ENCODE measurements at regions not wholly inside any gene's neighbourhood (a gene's known extent, or its start where the extent isn't known, plus 50 kb on each side); places are given as distances from the start of the nearest gene placed in this dataset.
"Not testable (repeated sequence)": the region's sequence is repeated elsewhere in the genome, so short reads cannot be mapped to it uniquely, and the experiment has no call there.

- Histone ChIP-seq H3K27ac (ENCODE audit: low read depth, low read length) (no peak overlapping the region), H3K4me1 (ENCODE audit: control insufficient read depth, insufficient read depth, low read length) (no peaks in the 10 kb centered on the region; the same call in 1 of the 2 replicates)
Observed at GRCh38 chr10:33067481-33067880, 109.5 kb upstream of the ITGB1 start.

DNA sequence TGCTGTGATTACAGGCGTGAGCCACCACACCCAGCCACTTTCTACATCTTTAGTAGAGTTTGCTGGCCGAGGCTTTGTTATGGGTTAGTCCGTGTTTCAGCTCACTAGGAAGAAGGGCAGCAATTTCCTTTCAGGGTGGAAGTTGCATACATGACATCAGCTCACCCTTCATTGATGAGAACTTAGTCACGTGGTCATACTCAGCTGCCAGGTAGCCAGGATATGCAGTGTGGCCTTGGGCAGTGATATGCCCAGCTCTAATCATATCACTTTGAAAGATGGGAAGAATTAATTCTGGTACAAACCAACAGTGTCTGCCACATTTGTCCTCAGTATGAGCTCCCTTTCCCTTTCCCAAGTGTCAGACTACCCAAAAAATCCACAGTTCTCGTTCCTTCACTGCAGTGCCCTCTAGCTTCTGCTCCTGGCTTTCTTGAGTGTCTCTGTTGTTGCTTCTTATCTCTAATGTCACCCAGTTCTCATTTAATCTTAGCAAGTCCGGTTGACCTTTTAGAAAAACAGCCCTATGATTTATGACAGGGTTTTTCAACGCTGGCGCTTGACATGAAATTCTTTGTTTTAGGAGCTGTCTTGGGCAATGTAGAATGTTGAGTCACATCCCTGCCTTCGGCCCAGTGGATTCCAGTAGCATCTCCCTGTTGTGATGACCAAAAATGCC is 108.7 kb upstream of the ITGB1 start:
- Histone ChIP-seq H3K9ac (ENCODE audit: low read length) (no peak overlapping the region), H3K36me3 (ENCODE audit: control insufficient read depth, insufficient read depth, low read length) (no peaks in the 10 kb centered on the region), H3K9me3 (ENCODE audit: control insufficient read depth, insufficient read depth, low read depth, low read length) (peaks cover 6% of the 10 kb centered on the region; the same call in 1 of the 2 replicates), H3K4me1 (ENCODE audit: control insufficient read depth, insufficient read depth, low read length) (no peaks in the 10 kb centered on the region; the same call in 1 of the 2 replicates), H3K27me3 (ENCODE audit: control insufficient read depth, insufficient read depth, low read length) (no peaks in the 10 kb centered on the region), H3K4me3 (ENCODE audit: low read depth, low read length) (no peak overlapping the region), H3K27ac (ENCODE audit: low read depth, low read length) (no peak overlapping the region)

More at GRCh38 chr10:33067481-33067880, 109.5 kb upstream of the ITGB1 start:
- no peak overlapping the region for H3K4me3 ChIP-seq (ENCODE audit: low read depth, low read length)
- H3K9me3 ChIP-seq (ENCODE audit: control insufficient read depth, insufficient read depth, low read depth, low read length): peaks cover 7% of the 10 kb centered on the region; the same call in 1 of the 2 replicates
- no peak overlapping the region for H3K9ac ChIP-seq (ENCODE audit: low read length)
- no peaks in the 10 kb centered on the region for H3K36me3 ChIP-seq (ENCODE audit: control insufficient read depth, insufficient read depth, low read length)
- no peaks in the 10 kb centered on the region for H3K27me3 ChIP-seq (ENCODE audit: control insufficient read depth, insufficient read depth, low read length)

GRCh38 chr10:33065111-33065510 is 107.1 kb upstream of the ITGB1 start:
- H3K4me3 ChIP-seq (ENCODE audit: low read depth, low read length): no peak overlapping the region
- H3K9me3 ChIP-seq (ENCODE audit: control insufficient read depth, insufficient read depth, low read depth, low read length): no peaks in the 10 kb centered on the region
- no peaks in the 10 kb centered on the region for H3K36me3 ChIP-seq (ENCODE audit: control insufficient read depth, insufficient read depth, low read length)
- no peak overlapping the region for H3K27ac ChIP-seq (ENCODE audit: low read depth, low read length)
- no peaks in the 10 kb centered on the region for H3K27me3 ChIP-seq (ENCODE audit: control insufficient read depth, insufficient read depth, low read length)
- H3K9ac ChIP-seq (ENCODE audit: low read length): no peak overlapping the region
- H3K4me1 ChIP-seq (ENCODE audit: control insufficient read depth, insufficient read depth, low read length): no peaks in the 10 kb centered on the region

DNA sequence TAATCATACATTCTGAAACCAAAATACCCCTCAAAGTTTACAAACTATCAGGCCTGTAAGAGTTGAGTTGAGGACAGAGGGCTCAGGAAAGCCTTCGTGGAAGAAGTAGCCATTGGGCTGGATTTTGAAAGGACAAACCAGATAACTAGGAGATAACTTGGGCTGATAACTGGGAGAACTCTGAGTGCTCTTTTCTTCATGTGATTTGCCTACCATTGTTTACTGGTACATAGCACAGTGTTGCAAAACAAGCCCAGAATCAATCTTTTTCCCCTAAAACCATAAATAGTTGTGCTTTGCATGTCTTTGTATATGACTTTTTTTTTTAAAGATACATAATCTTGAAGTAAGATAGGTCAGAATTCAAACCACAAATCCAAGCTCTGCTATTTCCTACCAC is 106.7 kb upstream of the ITGB1 start:
- Histone ChIP-seq H3K27ac (ENCODE audit: low read depth, low read length) (no peak overlapping the region), H3K4me3 (ENCODE audit: low read depth, low read length) (no peak overlapping the region), H3K9ac (ENCODE audit: low read length) (no peak overlapping the region), H3K9me3 (ENCODE audit: control insufficient read depth, insufficient read depth, low read depth, low read length) (no peaks in the 10 kb centered on the region), H3K36me3 (ENCODE audit: control insufficient read depth, insufficient read depth, low read length) (no peaks in the 10 kb centered on the region), H3K27me3 (ENCODE audit: control insufficient read depth, insufficient read depth, low read length) (no peaks in the 10 kb centered on the region), H3K4me1 (ENCODE audit: control insufficient read depth, insufficient read depth, low read length) (no peaks in the 10 kb centered on the region)

DNA sequence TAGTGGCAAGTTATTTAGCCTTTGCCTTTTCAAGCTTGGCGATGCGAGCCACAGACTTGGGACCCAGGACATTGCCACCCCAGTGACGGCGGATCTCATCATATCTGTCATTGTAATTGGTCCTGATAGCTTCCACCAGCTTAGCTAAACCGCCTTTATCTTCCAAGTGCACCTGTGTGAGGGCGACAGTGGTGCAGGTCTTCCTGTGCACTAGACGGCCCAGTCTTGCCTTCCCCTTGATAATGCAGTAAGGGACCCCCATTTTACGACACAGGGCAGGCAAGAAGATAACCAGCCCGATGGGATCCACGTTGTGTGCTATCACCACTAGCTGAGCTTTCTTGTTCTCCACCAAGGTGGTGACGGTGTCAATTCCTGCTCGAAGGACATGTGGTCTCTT is 99.6 kb upstream of the ITGB1 start:
- Histone ChIP-seq H3K9ac (ENCODE audit: low read length) (no peak overlapping the region), H3K27ac (ENCODE audit: low read depth, low read length) (no peak overlapping the region), H3K4me1 (ENCODE audit: control insufficient read depth, insufficient read depth, low read length) (no peaks in the 10 kb centered on the region), H3K4me3 (ENCODE audit: low read depth, low read length) (no peak overlapping the region), H3K27me3 (ENCODE audit: control insufficient read depth, insufficient read depth, low read length) (no peaks in the 10 kb centered on the region), H3K36me3 (ENCODE audit: control insufficient read depth, insufficient read depth, low read length) (no peaks in the 10 kb centered on the region), H3K9me3 (ENCODE audit: control insufficient read depth, insufficient read depth, low read depth, low read length) (no peaks in the 10 kb centered on the region)

DNA sequence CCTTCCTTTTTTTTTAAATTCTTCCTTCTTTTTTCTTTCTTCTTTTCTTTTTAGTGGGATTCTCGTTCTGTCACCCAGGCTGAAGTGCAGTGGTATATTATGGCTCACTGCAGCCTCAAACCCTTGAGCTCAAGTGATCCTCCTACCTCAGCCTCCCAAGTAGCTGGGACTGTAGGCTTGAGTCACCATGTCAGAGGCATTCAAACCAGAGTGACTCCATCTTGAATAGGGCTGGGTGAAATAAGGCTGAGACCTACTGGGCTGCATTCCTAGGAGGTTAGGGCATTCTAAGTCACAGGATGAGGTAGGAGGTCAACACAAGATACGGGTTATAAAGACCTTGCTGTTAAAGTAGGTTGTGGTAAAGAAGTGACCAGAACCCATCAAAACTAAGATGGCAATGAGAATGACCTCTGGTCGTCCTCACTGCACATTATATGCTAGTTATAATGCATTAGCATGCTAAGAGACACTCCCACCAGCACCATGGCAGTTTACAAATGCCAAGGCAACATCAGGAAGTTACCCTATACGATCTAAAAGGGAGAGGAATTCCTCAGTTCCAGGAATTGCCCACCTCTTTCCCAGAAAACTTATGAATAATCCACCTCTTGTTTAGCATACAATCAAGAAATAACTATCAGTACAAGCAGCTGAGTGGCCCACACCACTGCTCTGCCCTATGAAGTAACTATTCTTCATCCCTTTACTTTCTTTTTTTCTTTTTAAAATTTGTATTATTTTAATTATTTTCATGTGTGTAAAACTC is 99.0 kb upstream of the ITGB1 start:
- no peak overlapping the region for H3K27ac ChIP-seq (ENCODE audit: low read depth, low read length)
- H3K9ac ChIP-seq (ENCODE audit: low read length): no peak overlapping the region
- H3K4me1 ChIP-seq (ENCODE audit: control insufficient read depth, insufficient read depth, low read length): no peaks in the 10 kb centered on the region; the same call in 1 of the 2 replicates
- no peaks in the 10 kb centered on the region for H3K9me3 ChIP-seq (ENCODE audit: control insufficient read depth, insufficient read depth, low read depth, low read length)
- no peak overlapping the region for H3K4me3 ChIP-seq (ENCODE audit: low read depth, low read length)
- no peaks in the 10 kb centered on the region for H3K36me3 ChIP-seq (ENCODE audit: control insufficient read depth, insufficient read depth, low read length)
- no peaks in the 10 kb centered on the region for H3K27me3 ChIP-seq (ENCODE audit: control insufficient read depth, insufficient read depth, low read length)

DNA sequence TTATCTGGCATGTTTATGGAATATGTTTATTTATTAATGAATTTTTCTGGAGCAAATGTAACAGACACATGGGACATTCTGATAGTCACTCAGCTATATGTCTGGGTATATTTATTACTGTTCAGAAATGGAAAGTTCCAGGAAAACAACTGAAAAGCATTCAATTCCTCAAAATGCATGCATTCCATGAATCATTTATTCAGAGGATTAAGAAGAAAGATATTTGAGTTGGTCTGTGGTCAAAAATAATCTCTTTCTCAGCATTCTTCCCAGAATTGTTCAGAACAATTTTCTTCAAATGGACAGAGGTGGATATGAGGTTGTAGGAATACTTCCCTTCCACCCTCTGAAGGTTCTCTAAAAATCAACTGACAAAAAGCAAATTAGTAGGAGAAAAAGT is 97.6 kb upstream of the ITGB1 start:
- Histone ChIP-seq H3K9me3 (ENCODE audit: control insufficient read depth, insufficient read depth, low read depth, low read length) (no peaks in the 10 kb centered on the region), H3K27me3 (ENCODE audit: control insufficient read depth, insufficient read depth, low read length) (no peaks in the 10 kb centered on the region), H3K36me3 (ENCODE audit: control insufficient read depth, insufficient read depth, low read length) (no peaks in the 10 kb centered on the region), H3K27ac (ENCODE audit: low read depth, low read length) (no peak overlapping the region), H3K4me1 (ENCODE audit: control insufficient read depth, insufficient read depth, low read length) (peaks cover 5% of the 10 kb centered on the region; the same call in 1 of the 2 replicates), H3K4me3 (ENCODE audit: low read depth, low read length) (no peak overlapping the region), H3K9ac (ENCODE audit: low read length) (no peak overlapping the region)

GRCh38 chr10:33052915-33053810 is 95.1 kb upstream of the ITGB1 start:
- H3K27ac ChIP-seq (ENCODE audit: low read depth, low read length): no peak overlapping the region
- H3K27me3 ChIP-seq (ENCODE audit: control insufficient read depth, insufficient read depth, low read length): no peaks in the 10 kb centered on the region
- peaks cover 5% of the 10 kb centered on the region; the same call in 1 of the 2 replicates for H3K4me1 ChIP-seq (ENCODE audit: control insufficient read depth, insufficient read depth, low read length)
- no peak overlapping the region for H3K4me3 ChIP-seq (ENCODE audit: low read depth, low read length)
- no peaks in the 10 kb centered on the region for H3K36me3 ChIP-seq (ENCODE audit: control insufficient read depth, insufficient read depth, low read length)
- no peak overlapping the region for H3K9ac ChIP-seq (ENCODE audit: low read length)
- H3K9me3 ChIP-seq (ENCODE audit: control insufficient read depth, insufficient read depth, low read depth, low read length): no peaks in the 10 kb centered on the region

DNA sequence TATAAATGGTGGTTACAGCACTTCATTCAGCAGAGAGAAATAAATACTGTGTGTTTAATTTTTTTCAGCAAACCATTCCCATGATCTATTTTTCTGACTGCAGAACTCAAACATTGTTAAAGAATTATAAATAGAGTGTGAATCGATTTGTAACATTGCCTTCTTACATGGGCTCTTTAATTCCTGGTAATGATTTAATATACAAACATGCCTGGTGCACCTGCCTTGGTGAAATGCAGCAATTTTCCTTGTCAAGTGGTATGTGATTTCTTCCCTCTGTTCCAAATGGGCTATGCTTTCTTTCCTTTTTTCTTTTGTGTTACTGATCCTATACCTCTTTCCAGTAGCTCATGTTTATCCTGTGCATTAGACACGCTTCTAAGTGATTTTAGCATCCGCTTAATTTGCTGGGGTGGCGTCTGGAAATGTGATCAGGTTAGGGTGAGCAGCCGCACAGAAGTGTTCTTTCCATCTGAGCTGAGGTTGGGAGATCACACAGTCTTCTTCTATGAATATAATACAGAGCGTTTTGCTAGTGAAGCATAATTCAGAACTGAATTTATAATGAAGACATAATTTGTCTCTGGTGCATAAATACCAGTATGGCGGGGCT is 94.3 kb upstream of the ITGB1 start:
- Histone ChIP-seq H3K27me3 (ENCODE audit: control insufficient read depth, insufficient read depth, low read length) (no peaks in the 10 kb centered on the region), H3K36me3 (ENCODE audit: control insufficient read depth, insufficient read depth, low read length) (no peaks in the 10 kb centered on the region), H3K4me1 (ENCODE audit: control insufficient read depth, insufficient read depth, low read length) (peaks cover 9% of the 10 kb centered on the region), H3K9ac (ENCODE audit: low read length) (no peak overlapping the region), H3K4me3 (ENCODE audit: low read depth, low read length) (no peak overlapping the region), H3K9me3 (ENCODE audit: control insufficient read depth, insufficient read depth, low read depth, low read length) (no peaks in the 10 kb centered on the region), H3K27ac (ENCODE audit: low read depth, low read length) (no peak overlapping the region)

DNA sequence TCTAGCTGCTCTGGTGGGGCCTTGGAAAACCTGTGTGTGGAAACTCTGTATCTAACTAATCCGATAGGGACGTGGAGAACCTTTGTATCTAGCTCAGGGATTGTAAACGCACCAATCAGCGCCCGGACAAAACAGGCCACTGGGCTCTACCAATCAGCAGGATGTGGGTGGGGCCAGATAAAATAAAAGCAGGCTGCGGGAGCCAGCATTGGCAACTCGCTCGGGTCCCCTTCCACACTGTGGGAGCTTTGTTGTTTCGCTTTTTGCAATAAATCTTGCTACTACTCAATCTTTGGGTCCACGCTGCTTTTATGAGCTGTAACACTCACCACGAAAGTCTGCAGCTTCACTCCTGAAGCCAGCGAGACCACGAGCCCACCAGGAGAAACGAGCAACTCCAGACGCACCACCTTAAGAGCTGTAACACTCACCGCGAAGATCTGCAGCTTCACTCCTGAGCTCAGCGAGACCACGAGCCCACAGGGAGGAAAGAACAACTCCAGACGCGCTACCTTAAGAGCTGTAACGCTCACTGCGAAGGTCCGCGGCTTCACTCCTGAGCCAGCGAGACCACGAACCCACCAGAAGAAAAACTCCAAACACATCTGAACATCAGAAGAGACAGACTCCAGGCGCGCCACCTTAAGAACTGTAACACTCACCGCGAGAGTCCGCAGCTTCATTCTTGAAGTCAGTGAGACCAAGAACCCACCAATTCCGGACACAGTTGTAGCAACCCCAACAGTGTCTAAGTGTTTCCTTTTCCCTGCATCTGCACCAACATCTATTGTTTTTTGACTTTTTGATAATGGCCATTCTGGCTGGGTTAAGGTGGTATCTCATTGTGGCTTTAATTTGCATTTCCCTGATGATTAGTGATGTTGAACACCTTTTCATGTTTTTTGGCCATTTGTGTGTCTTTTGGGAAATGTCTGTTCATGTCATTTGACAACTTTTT is 92.2 kb upstream of the ITGB1 start:
- H3K9ac ChIP-seq (ENCODE audit: low read length); H3K27me3 ChIP-seq (ENCODE audit: control insufficient read depth, insufficient read depth, low read length); H3K4me1 ChIP-seq (ENCODE audit: control insufficient read depth, insufficient read depth, low read length); H3K27ac ChIP-seq (ENCODE audit: low read depth, low read length); H3K4me3 ChIP-seq (ENCODE audit: low read depth, low read length); H3K36me3 ChIP-seq (ENCODE audit: control insufficient read depth, insufficient read depth, low read length); H3K9me3 ChIP-seq (ENCODE audit: control insufficient read depth, insufficient read depth, low read depth, low read length): not testable (repeated sequence)

Data from HUES6 (cell line).